GM12878 (cell line): ENCODE measurements at regions not wholly inside any gene's neighbourhood (a gene's known extent, or its start where the extent isn't known, plus 50 kb on each side); places are given as distances from the start of the nearest gene placed in this dataset.
"Not testable (repeated sequence)": the region's sequence is repeated elsewhere in the genome, so short reads cannot be mapped to it uniquely, and the experiment has no call there.

Experiments used
- ATAC-seq: fragments of 200-7000 bp; cut with Tn5 transposase; 3 replicates; pipeline ENCODE4 v1.9.1; 2020; ENCODE audit warnings: mild to moderate bottlenecking, moderate library complexity
- BruUV-seq: library from RNA; stranded (reverse); fragments of 400-500 nt; replicated peaks from 2 replicates; lab custom pipeline; 2021; lab: Mats Ljungman, UMichigan
- CTCF ChIA-PET: fragments of 300-600 bp; sonication (Branson Sonifier 250); formaldehyde crosslinking; extraction: SDS; loops from one replicate; lab custom pipeline; 2021; ENCODE audit warnings: inconsistent platforms; lab: Yijun Ruan, JAX
- POLR2A ChIA-PET: fragments of 350-600 bp; formaldehyde crosslinking; extraction: SDS; loops from one replicate; lab custom pipeline; 2021; ENCODE audit warnings: inconsistent platforms; lab: Charles Lee
- RAD21 ChIA-PET: fragments of 300-600 bp; sonication (Branson Sonifier 250); formaldehyde crosslinking; loops from one replicate; lab custom pipeline; 2023; ENCODE audit warnings: antibody characterized with exemption; ENCODE audit not compliant: unreplicated experiment; lab: Charles Lee
- SMC1A ChIA-PET: fragments of 300-600 bp; sonication (Branson Sonifier 250); formaldehyde crosslinking; loops from one replicate; lab custom pipeline; 2023; ENCODE audit not compliant: unreplicated experiment, uncharacterized antibody; lab: Charles Lee
- DNase-seq: peaks from one replicate; pipeline ENCODE4 v3.0.0-alpha.2; 2011; ENCODE audit warnings: low read depth, low spot score
- FAIRE-seq: peaks from 3 replicates; lab custom pipeline; 2011; peaks lifted over from hg19 to GRCh38; lab: Jason Lieb, UNC
- H2AFZ ChIP-seq: 2 replicates; pipeline ENCODE4 v1.6.0; 2011; ENCODE audit warnings: low read depth, low read length, control low read depth; ENCODE audit not compliant: control insufficient read depth
- H3K27ac ChIP-seq: 2 replicates; pipeline ENCODE4 v1.5.1; 2011; ENCODE audit warnings: control low read depth; ENCODE audit not compliant: control insufficient read depth, insufficient read depth
- H3K27me3 ChIP-seq, 2 experiments: replicated peaks in 1 of 2; 2 replicates each; pipeline versions ENCODE4 v1.6.0 to v1.6.1; 2011; ENCODE audit warnings: low read length in 1 of 2; ENCODE audit not compliant: control insufficient read depth in 2 of 2, insufficient read depth in 2 of 2
- H3K36me3 ChIP-seq, 2 experiments: 2 replicates each; pipeline ENCODE4 v1.5.1; 2011; ENCODE audit warnings: low read length in 1 of 2; ENCODE audit not compliant: control insufficient read depth in 2 of 2, insufficient read depth in 2 of 2
- H3K4me1 ChIP-seq: 2 replicates; pipeline ENCODE4 v1.6.1; 2011; ENCODE audit warnings: mild to moderate bottlenecking, low read length, moderate library complexity, mixed read lengths; ENCODE audit not compliant: control insufficient read depth, insufficient read depth
- H3K4me2 ChIP-seq: 2 replicates; pipeline ENCODE4 v1.6.0; 2011; ENCODE audit warnings: control low read depth; ENCODE audit not compliant: control insufficient read depth, insufficient read depth
- H3K4me3 ChIP-seq: fragments of 200-600 bp; sonication (generic); 2 replicates; pipeline ENCODE4 v1.5.1; 2016
- H3K79me2 ChIP-seq: 2 replicates; pipeline ENCODE4 v1.6.0; 2011; ENCODE audit warnings: low read length; ENCODE audit not compliant: control insufficient read depth, insufficient read depth
- H3K9ac ChIP-seq: 2 replicates; pipeline ENCODE4 v1.8.0; 2011; ENCODE audit warnings: low read length, control low read depth, mixed read lengths; ENCODE audit not compliant: control insufficient read depth, insufficient read depth
- H3K9me3 ChIP-seq: replicated peaks from 3 replicates; pipeline ENCODE4 v1.5.1; 2011; ENCODE audit warnings: mild to moderate bottlenecking, low read length; ENCODE audit not compliant: control insufficient read depth, insufficient read depth
- H4K20me1 ChIP-seq: 2 replicates; pipeline ENCODE4 v1.6.0; 2011; ENCODE audit not compliant: control insufficient read depth, insufficient read depth
- ASH2L ChIP-seq: fragments of 300-600, 200-600 bp; sonication (generic); IDR thresholded peaks from 2 replicates; pipeline ENCODE4 v1.6.1; 2017; ENCODE audit warnings: low read depth, mild to moderate bottlenecking, borderline replicate concordance
- JUNB ChIP-seq: IDR thresholded peaks from 2 replicates; pipeline ENCODE4 v1.6.1; 2016; ENCODE audit warnings: antibody characterized with exemption, mild to moderate bottlenecking
- WGBS: methylation state at CpG from one replicate; pipeline ENCODE4 v1.1.6; 2016; ENCODE audit warnings: low lambda C conversion rate; ENCODE audit not compliant: insufficient replicate concordance, insufficient coverage; ENCODE audit errors: missing lambda C conversion rate; 5-methylcytosine and 5-hydroxymethylcytosine counted together
- in situ Hi-C: fragments of 300-500 bp; cut with MboI; formaldehyde crosslinking; loops from 9 replicates; pipeline ENCODE4 v1.14.3; 2018; ENCODE audit warnings: mixed read lengths
- intact Hi-C: fragments of 100-400 bp; cut with micrococcal nuclease; formaldehyde crosslinking; loops from one replicate; pipeline ENCODE4 v1.14.2; 2022; ENCODE audit not compliant: unreplicated experiment

DNA sequence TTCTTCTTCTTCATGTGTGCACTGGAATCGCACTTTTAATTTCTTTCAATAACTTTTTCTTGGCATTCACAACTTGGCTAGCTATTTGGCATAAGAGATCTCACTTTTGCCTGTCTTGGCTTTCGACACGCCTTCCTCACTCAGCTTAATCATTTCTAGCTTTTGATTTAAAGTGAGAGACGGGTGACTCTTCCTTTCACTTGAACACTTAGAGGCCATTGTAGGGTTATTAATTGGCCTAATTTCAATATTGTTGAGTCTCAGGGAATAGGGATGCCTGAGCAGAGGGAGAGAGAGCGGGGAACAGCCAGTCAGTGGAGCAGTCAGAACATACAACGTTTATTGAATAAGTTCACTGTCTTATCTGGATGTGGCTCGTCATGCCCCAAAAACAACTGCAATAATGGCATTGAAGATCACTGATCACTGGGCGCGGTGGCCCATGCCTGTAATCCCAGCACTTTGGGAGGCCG lies 200.3 kb downstream of the SEC14L1 start:
- POLR2A ChIA-PET, result no interaction called here
- intact Hi-C loops (no loop called here), in situ Hi-C loops (loop anchor here (25.0 kb wide), 1 partner anchor 96 kb away; no protein-coding TSS in a partner anchor)
- Histone ChIP-seq H3K4me1 (peaks cover 16% of the 10 kb centered on the region), H4K20me1 (no peaks in the 10 kb centered on the region), H3K9me3 (peaks cover 2% of the 10 kb centered on the region), H3K9ac (no peak overlapping the region), H3K4me3 (no peak overlapping the region), H3K27me3 (no peaks in the 10 kb centered on the region), H3K27ac (no peak overlapping the region), H3K4me2 (no peak overlapping the region), H2AFZ (no peak overlapping the region), H3K79me2 (peaks cover 17% of the 10 kb centered on the region), H3K36me3 (peaks cover 0 to 10% of the 10 kb centered on the region in 2 experiments; a peak in 1 of 4 replicates)
- BruUV-seq, result no TSS peak
- 30% methylated on average over 10 of the region's 10 CpGs for WGBS
- RAD21 ChIA-PET, result interaction anchor here (1.2 to 1.5 kb wide), 2 partner anchors 9 to 87 kb away, joined by 4 to 9 read pairs; no protein-coding TSS in a partner anchor
- ATAC-seq, result peak; percentile 44
- DNase-seq, result no peak
- TF ChIP-seq JUNB, result peak; percentile 48
- no peak for TF ChIP-seq ASH2L
- CTCF ChIA-PET, result interaction anchor here (0.6 to 2.0 kb wide), 8 partner anchors 9 to 743 kb away, joined by 3 to 7 read pairs (median 3); no protein-coding TSS in a partner anchor
- SMC1A ChIA-PET, result interaction anchor here (0.7 to 1.6 kb wide), 6 partner anchors 9 to 679 kb away, joined by 3 to 7 read pairs (median 4); no protein-coding TSS in a partner anchor
- FAIRE-seq, result no peak

DNA sequence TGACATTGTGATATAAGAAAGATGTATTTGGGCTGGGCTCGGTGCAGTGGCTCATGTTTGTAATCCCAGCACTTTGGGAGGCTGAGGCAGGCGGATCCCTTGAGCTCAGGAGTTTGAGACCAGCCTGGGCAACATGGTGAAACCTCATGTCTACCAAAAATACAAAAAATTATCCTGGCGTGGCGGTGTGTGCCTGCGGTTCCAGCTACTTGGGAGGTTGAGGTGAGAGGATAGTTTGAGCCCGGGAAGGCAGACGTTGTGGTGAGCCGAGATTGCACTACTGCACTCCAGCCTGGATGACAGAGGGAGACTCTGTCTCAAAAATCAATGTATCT lies 201.9 kb downstream of the SEC14L1 start:
- DNase-seq, H4K20me1 ChIP-seq, ATAC-seq, CTCF ChIA-PET, H3K79me2 ChIP-seq, H3K27me3 ChIP-seq, H3K9me3 ChIP-seq, intact Hi-C loops, H3K9ac ChIP-seq, RAD21 ChIA-PET, H3K4me3 ChIP-seq, H3K27ac ChIP-seq, H2AFZ ChIP-seq, H3K36me3 ChIP-seq, BruUV-seq, FAIRE-seq: not testable (repeated sequence)
- SMC1A ChIA-PET, result interaction anchor here (0.9 kb wide), 1 partner anchor 10 kb away, joined by 3 read pairs; no protein-coding TSS in a partner anchor
- in situ Hi-C loops, result loop anchor here (25.0 kb wide), 1 partner anchor 95 kb away; no protein-coding TSS in a partner anchor
- 66% methylated on average over 8 of the region's 8 CpGs for WGBS
- Histone ChIP-seq H3K4me2 (peak overlapping the region; percentile 56), H3K4me1 (peaks cover 16% of the 10 kb centered on the region)
- POLR2A ChIA-PET, result interaction anchor here (1.5 kb wide), 1 partner anchor 78 kb away, joined by 4 read pairs; no protein-coding TSS in a partner anchor
